ENCODE measurements at regions not wholly inside any gene's neighbourhood (a gene's known extent, or its start where the extent isn't known, plus 50 kb on each side); places are given as distances from the start of the nearest gene placed in this dataset.
A peak's percentile ranks its signal among the peaks of the same experiment; 100 is the strongest.

DNA sequence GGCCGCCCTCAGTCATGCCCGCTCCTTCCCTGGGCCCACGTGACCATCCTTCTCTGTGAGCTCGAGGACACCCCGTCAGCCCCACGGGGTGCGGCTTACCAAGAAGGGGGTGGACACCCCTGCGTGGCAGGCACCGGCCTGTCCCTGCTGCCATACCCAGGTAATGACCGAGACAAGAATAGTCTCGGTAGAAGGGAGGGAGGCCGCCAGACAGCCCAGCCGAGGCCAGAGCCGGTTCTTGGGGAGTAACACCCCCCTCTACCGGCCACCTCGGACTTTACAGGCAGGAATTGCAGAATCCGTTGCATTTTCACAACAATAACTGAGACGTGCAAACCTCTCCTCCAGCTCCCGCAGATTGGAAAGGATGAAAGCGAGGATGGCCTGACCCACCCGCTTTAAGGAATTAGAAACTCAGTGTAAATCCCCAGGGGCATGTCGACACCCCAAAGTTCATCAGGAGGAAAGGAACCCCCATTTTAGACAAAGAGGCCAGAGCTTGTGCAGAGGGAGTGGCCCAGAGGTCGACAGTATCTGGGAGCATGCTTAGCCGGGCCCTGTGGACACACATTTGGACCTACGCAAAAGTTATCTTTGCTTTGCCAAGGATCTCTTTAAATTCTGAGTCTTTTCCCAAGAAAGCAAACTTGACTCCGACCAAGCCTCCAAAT is 60.1 kb upstream of the GLI2 start:
- peak; percentile 18 for DNase-seq (ENCODE audit: low spot score)

DNA sequence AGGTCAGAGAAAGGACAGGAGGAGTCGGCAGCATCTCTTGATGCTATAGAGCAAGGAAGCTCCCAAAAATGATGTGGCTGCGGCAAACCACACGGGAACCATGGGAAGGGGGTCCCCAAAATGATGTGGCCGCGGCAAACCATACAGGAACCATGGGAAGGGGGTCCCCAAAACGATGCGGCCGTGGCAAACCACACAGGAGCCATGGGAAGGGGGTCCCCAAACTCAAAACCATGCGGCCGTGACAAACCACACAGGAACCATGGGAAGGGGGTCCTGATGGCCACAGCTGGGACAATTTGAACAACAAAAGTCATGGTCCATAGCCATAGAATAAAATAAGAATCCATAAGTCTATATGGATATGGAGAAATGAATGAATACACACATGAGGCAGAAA is 58.4 kb upstream of the GLI2 start:
- DNase-seq (ENCODE audit: low spot score): no peak

GRCh38 chr2:120677696-120678247 is 57.9 kb upstream of the GLI2 start:
- DNase-seq (ENCODE audit: low spot score): no peak

DNA sequence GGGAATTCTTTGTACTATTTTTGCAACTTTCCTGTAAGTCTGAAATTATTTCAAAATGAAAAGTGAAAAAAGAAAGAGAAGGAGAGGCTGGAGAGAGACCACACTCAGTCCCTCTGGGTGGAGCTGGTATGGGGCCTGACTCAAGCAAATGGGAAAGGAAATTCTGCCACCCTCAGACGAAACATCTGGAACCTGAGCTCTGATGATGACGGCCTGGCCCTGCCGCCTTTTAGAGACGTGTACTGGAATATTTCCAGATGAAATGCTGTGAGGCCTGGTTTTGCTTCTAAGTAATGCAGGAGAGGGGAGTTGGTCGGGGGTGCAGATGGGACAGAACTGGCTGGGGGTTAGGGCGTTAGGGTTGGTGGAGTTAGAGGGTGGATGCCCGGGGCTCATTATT is 57.4 kb upstream of the GLI2 start:
- DNase-seq (ENCODE audit: low spot score): no peak

- no peak for DNase-seq (ENCODE audit: low spot score)
Observed at GRCh38 chr2:120678926-120679325, 56.7 kb upstream of the GLI2 start.

GRCh38 chr2:120679526-120679925 is 56.1 kb upstream of the GLI2 start:
- DNase-seq (ENCODE audit: low spot score): no peak

DNA sequence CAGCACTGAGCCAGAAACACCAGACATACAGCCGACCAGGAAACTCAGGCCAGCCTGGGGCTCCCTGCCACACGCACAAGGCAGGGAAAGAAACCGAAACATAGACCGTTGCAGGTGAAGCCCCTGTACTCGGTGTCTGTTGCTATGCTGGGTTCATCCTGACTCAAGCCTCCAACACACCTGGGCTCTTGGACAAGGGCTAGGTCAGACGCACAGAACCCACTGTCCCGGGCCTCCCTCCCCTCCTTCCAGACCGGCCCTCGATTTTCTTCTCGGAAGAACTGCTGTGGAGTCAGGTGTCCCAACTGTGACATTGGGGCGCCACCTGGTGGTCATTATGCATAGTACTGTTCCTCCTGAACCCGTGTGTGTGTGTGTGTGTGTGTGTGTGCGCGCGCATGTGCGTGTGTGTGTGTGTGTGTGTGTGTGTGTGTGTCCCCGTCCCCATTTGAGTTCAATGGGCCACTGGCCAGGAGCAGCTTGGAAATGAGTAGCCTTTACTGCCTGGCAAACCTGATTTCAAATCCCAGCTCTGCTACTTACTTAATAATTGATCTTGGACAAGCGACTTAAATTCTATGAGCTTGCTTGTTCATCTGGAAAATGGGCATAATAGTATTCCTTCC is 55.4 kb upstream of the GLI2 start:
- DNase-seq (ENCODE audit: low spot score): peak; percentile 81

- DNase-seq (ENCODE audit: low spot score): no peak
Observed at GRCh38 chr2:120681181-120681580, 54.5 kb upstream of the GLI2 start.

DNA sequence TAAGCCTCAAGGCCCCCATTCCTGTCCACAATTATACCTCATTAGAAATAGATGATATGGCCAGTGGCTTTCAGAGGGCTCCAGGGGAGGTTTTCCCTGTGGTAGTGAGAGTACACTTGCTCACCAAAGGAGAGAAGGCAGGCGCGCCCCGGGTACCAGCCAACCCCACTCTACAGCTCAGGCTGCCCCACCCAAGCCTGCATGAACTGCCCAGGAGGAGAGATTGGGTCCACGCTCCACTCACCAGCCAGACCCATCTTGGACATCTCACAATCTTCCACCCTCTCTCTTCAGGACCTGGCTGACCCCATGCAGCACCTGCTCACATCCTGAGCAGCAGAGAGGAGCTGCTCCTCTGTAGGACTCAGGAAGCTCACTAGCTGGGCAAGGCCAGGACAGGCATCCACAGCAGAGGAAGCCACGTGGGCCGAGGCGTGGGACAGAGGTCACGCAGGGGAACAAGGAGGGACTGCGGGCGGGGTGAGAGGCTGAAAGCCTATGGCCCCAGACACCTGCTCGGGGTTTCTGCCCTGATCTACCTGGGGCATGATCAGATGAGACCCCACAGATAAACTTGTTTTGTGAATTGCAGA is 53.9 kb upstream of the GLI2 start:
- no peak for DNase-seq (ENCODE audit: low spot score)

GRCh38 chr2:120682654-120683053 is 53.0 kb upstream of the GLI2 start:
- DNase-seq (ENCODE audit: low spot score): no peak

- no peak for DNase-seq (ENCODE audit: low spot score)
Observed at GRCh38 chr2:120683081-120683480, 52.6 kb upstream of the GLI2 start.

DNA sequence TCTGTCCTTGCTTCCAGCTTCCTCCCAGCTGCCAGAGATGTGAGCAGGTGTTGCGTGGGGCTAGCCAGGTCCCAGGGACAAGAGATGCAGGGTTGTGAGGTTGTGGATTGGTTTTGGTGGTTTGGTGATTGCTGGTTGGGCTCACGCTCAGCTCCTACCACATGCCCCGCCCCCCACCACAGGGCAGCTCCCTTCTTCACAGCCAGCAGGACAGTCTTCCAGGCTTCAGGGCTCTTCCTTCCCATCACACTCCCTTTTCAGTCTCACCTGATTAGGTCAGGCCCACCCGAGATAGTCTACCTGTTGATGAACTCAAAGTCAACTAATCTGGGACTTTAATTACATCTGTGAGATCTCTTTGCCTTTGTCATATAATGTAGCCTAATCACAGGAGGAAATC is 52.0 kb upstream of the GLI2 start:
- no peak for DNase-seq (ENCODE audit: low spot score)

GRCh38 chr2:120684289-120685065 is 51.2 kb upstream of the GLI2 start:
- DNase-seq (ENCODE audit: low spot score): no peak

GRCh38 chr2:120685066-120685973 is 50.3 kb upstream of the GLI2 start:
- DNase-seq (ENCODE audit: low spot score): no peak

All from cerebellar cortex (tissue), 1 donor.